ENCODE measurements at regions not wholly inside any gene's neighbourhood (a gene's known extent, or its start where the extent isn't known, plus 50 kb on each side); places are given as distances from the start of the nearest gene placed in this dataset.

- TF ChIP-seq, protein P1, sequence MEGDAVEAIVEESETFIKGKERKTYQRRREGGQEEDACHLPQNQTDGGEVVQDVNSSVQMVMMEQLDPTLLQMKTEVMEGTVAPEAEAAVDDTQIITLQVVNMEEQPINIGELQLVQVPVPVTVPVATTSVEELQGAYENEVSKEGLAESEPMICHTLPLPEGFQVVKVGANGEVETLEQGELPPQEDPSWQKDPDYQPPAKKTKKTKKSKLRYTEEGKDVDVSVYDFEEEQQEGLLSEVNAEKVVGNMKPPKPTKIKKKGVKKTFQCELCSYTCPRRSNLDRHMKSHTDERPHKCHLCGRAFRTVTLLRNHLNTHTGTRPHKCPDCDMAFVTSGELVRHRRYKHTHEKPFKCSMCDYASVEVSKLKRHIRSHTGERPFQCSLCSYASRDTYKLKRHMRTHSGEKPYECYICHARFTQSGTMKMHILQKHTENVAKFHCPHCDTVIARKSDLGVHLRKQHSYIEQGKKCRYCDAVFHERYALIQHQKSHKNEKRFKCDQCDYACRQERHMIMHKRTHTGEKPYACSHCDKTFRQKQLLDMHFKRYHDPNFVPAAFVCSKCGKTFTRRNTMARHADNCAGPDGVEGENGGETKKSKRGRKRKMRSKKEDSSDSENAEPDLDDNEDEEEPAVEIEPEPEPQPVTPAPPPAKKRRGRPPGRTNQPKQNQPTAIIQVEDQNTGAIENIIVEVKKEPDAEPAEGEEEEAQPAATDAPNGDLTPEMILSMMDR (IDR thresholded peaks at IDR 0.05; ENCODE audit: poor library complexity, severe bottlenecking) = no peak
- no peak for TF ChIP-seq EZH2 (IDR thresholded peaks at IDR 0.05; ENCODE audit: borderline replicate concordance, insufficient read depth, low read length, poor library complexity, severe bottlenecking)
- TF ChIP-seq POLR2AphosphoS5 (IDR thresholded peaks at IDR 0.05) = no peak
- no peak for TF ChIP-seq TAF1 (IDR thresholded peaks at IDR 0.05; ENCODE audit: low read depth)
- no peak for TF ChIP-seq EP300 (conservative IDR thresholded peaks at IDR 0.05; ENCODE audit: poor library complexity, severe bottlenecking)
- no peak for TF ChIP-seq SMC3 (conservative IDR thresholded peaks at IDR 0.05; ENCODE audit: poor library complexity)
- no peak for TF ChIP-seq RAD21 (conservative IDR thresholded peaks at IDR 0.05)
These were observed 128.4 kb upstream of the PPP2R2D start for GRCh38 chr10:131772441-131772840.
